ENCODE measurements at regions not wholly inside any gene's neighbourhood (a gene's known extent, or its start where the extent isn't known, plus 50 kb on each side); places are given as distances from the start of the nearest gene placed in this dataset.
"Not testable (repeated sequence)": the region's sequence is repeated elsewhere in the genome, so short reads cannot be mapped to it uniquely, and the experiment has no call there.

GRCh38 chr3:35215525-35216500 is 423.5 kb upstream of the ARPP21 start:
- H3K4me3 ChIP-seq (ENCODE audit: low read depth, low read length), result no peak overlapping the region
- no peak for DNase-seq (ENCODE audit: low read depth)

DNA sequence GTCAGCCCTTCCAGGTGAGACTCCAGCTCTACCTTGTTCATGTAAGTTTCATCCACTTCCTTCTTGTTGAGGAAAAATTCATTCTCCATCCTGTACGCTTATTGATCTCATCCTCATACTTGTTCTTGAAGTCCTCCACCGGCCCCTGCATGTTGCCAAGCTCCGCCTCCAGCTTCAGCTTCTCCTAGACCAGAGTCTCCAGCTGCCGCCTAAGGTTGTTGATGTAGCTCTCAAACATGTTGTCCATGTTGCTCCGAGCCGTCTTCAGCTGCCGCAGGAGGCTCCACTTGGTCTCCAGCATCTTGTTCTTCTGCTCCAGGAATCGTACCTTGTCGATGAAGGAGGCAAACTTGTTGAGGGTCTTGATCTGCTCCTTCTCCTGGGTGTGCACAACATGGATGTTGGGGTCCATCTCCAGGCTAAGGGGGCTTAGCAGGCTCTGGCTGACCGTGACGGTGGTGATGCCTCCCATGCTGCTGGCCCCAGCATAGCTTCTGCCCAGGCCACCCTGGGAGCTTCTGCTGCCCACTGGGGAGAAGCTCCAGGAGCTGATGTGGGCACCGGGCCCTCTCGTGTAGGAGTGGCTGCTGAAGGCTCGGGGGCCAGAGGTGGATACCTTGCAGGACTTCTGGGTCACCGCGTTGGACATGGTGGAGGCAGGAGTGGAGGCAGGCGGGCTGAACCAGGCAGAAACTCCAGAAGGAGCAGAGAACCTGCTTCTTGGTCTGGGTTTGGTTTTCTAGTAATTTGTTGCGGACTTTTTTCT is 422.6 kb upstream of the ARPP21 start:
- DNase-seq (ENCODE audit: low read depth), result no peak
- no peak overlapping the region for H3K4me3 ChIP-seq (ENCODE audit: low read depth, low read length)

GRCh38 chr3:35223632-35224394 is 415.5 kb upstream of the ARPP21 start:
- no peak for DNase-seq (ENCODE audit: low read depth)
- no peak overlapping the region for H3K4me3 ChIP-seq (ENCODE audit: low read depth, low read length)

DNA sequence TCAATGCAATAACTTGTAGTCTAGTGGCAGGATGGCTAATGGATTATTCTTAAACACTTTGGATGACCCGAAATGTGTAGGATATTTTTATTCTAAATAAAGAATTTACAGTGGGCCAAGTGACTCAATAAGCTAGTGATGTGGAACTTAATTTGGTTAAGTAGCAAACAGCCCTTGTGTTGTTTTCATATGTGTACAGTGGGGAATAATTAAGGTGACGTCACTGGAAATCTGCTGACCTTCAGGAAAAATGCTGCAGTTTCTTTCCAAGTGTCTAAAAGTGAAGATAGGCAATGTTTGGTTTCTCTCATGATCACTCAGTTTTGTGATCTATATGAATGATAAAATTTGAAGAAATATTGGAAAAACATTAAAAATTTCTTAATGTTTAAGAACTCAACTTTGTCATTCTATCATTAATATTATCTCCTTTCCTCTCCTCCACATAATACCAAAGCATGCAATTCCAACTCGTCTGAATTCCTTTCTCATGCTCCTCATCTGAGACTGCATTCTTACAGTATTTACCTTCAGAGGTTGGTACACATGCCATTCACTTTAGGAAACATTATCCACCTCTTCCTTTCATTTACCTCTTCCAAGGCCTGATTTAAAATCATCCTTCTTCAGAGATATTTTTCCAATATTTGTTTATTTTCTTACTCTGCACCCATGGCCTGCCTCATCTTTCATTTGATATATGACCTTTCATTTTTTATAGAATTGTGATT is 414.6 kb upstream of the ARPP21 start:
- no peak for DNase-seq (ENCODE audit: low read depth)
- H3K4me3 ChIP-seq (ENCODE audit: low read depth, low read length), result no peak overlapping the region

DNA sequence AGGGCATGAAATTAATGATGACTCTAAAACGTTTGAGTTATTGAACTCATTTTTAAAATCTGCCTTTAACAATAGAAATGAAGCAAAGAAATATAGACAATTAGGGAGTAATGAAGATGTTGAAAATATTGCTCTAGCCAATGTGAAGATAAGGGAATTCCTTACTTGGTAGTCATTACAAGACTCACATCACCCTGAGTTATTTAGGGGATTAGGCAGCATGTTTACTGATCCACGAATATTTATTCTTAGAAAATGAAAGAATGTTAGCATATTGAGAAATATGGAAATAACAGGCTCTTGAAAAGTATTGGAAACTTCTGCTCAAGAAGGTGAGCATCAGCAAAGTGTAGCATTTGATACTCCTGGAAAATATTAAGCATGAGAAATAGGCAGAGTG is 398.1 kb upstream of the ARPP21 start:
- no peak overlapping the region for H3K4me3 ChIP-seq (ENCODE audit: low read depth, low read length)
- no peak for DNase-seq (ENCODE audit: low read depth)

DNA sequence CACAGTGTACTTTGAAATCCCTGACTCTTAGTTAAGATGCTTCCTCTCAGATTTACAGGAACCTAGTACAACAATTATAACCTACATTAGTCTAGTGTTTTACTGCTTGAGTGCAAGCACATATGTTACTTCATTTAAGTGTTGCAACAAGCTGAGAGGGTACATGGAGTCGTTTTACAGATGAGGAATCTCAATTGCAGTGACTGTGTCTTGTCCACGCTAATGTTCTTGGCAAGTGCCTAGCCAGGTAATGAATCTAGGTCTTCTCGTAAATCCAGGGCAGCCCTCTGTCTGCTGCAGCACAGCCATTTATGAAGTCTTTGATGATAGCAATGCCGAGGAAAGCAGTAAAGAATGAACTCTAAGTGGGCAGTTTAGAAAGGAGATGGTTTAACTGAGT is 384.4 kb upstream of the ARPP21 start:
- H3K4me3 ChIP-seq (ENCODE audit: low read depth, low read length), result no peak overlapping the region
- DNase-seq (ENCODE audit: low read depth), result no peak

DNA sequence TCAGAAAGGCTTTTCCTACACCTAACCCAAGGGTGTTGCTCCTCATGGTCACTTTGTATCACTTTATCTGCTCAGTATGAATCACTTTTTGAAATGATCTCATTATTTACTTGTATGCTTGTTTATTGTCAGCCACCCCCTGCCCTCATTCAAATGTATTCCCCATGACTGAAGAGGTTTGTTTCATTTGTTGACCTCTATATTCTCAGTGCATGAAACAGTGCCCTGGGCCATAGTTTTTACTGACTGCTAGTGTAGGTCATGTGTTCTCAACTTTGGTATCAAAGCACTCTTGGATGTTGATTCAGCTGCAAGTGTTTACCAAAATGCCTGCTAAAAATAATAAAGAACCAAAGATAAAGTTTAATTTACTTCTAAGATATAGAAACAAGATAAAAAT is 381.7 kb upstream of the ARPP21 start:
- DNase-seq (ENCODE audit: low read depth), result no peak
- H3K4me3 ChIP-seq (ENCODE audit: low read depth, low read length), result no peak overlapping the region

GRCh38 chr3:35262406-35262805 is 376.9 kb upstream of the ARPP21 start:
- DNase-seq (ENCODE audit: low read depth), result no peak
- H3K4me3 ChIP-seq (ENCODE audit: low read depth, low read length), result no peak overlapping the region

DNA sequence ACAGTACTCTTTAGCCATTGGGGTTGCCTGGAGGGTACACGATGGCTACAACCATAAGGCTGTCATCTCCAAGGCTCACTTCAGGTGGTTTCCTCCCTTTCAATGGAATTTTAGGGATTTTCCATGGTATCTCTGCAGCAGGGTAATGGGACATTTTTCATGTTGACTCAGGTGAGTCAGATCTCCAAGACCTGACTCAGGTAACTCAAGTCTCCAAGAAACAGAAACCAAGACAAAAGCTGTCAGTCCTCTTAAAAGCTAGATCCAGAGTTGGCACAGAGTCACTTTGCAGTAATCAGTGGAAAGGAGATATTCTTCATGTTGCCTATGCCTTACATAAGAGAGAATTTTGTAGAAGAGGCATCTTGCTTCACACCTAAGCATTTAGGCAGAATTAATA is 375.8 kb upstream of the ARPP21 start:
- no peak for DNase-seq (ENCODE audit: low read depth)
- no peak overlapping the region for H3K4me3 ChIP-seq (ENCODE audit: low read depth, low read length)

DNA sequence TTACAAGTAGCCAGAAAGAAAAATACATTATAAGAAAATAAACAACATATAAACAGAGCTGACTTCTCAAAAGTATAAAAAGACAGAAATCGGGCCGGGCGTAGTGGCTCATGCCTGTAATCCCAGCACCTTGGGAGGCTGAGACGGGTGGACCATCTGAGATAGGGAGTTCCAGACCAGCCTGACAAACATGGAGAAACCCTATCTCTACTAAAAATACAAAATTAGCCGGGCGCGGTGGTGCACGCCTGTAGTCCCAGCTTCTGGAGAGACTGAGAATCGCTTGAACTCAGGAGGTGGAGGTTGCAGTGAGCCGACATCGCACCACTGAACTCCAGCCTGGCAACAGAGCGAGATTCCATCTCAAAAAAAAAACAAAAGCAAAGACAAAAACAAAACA is 373.3 kb upstream of the ARPP21 start:
- not testable (repeated sequence) for H3K4me3 ChIP-seq (ENCODE audit: low read depth, low read length); DNase-seq (ENCODE audit: low read depth)

DNA sequence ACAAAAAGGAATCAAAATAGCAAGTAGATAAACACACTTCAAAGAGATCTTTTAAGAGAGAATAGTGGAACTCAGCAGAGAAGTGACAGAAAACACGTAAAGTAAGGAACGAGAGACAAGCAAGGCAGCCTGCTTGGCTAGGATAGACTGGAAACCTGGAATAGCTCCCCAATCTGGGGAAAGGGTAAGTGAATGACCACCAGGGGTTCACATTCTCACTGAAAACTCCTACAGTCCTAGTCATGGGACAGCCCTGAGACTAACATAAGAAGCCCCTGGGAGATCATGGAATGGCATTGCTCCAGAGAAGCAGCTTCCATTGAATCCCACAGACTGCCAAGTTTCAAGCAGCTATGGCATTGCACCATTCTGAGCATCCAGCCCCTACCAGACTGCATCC is 363.6 kb upstream of the ARPP21 start:
- DNase-seq (ENCODE audit: low read depth), result no peak
- H3K4me3 ChIP-seq (ENCODE audit: low read depth, low read length), result no peak overlapping the region

GRCh38 chr3:35276568-35276967 is 362.8 kb upstream of the ARPP21 start:
- no peak overlapping the region for H3K4me3 ChIP-seq (ENCODE audit: low read depth, low read length)

DNA sequence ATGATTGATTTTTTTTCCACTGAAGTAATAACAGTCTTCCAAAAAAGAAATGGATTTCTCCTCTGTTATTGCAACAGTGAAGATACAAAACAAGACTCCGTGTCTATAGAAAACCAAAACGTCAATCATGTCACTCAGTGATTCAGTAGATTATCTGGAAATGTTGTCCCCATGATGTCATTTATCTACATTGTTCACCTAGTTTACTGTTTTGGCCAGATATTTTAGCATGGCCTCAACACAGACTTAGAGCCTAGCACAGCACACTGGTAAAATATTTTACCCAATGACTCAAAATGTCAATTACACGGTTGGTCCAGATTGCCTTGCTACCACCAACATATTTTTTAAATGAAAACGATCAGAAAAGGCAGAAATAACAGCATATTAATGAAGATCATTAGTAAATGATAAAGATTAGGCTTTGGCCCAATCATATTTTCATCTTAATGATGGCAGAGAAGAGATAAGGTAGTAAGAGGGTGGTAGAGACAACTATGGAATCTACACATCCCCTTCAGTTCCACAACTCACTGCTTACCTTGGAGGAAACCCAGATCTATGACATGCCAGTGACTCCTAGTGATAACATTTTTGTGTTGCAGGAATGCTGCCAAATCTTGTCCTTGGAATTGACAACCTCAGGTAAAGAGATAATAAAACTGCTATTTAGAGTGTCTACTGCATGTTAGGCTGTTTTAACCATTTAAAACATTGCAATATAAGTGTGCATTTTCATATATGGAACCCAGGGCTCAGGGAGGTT is 347.7 kb upstream of the ARPP21 start:
- H3K4me3 ChIP-seq (ENCODE audit: low read depth, low read length), result no peak overlapping the region

More at GRCh38 chr3:35276568-35276967, 362.8 kb upstream of the ARPP21 start:
- DNase-seq (ENCODE audit: low read depth), result no peak

GRCh38 chr3:35292568-35292967 is 346.8 kb upstream of the ARPP21 start:
- no peak overlapping the region for H3K4me3 ChIP-seq (ENCODE audit: low read depth, low read length)

More for the DNA sequence above, 347.7 kb upstream of the ARPP21 start:
- DNase-seq (ENCODE audit: low read depth), result no peak

DNA sequence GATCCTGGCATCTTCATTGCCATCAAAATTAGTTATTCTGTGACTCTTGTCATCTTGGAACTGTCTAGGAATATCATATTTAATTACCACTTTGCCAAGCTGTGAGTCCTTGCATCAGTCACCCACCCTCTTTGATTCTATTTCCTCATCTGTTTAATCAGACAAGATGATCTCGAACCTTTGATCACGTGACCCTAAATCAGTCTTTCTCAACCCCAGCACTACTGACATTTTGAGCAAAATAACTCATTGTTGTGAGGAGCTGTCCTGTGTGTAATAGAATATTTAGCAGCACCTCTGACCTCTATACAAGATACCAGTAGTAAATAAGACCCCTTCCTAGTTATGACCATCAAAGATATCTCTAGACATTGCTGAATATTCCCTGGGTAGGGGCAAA is 343.4 kb upstream of the ARPP21 start:
- DNase-seq (ENCODE audit: low read depth), result no peak
- H3K4me3 ChIP-seq (ENCODE audit: low read depth, low read length), result no peak overlapping the region

More at GRCh38 chr3:35292568-35292967, 346.8 kb upstream of the ARPP21 start:
- DNase-seq (ENCODE audit: low read depth), result no peak

GRCh38 chr3:35296533-35296932 is 342.8 kb upstream of the ARPP21 start:
- DNase-seq (ENCODE audit: low read depth), result no peak

DNA sequence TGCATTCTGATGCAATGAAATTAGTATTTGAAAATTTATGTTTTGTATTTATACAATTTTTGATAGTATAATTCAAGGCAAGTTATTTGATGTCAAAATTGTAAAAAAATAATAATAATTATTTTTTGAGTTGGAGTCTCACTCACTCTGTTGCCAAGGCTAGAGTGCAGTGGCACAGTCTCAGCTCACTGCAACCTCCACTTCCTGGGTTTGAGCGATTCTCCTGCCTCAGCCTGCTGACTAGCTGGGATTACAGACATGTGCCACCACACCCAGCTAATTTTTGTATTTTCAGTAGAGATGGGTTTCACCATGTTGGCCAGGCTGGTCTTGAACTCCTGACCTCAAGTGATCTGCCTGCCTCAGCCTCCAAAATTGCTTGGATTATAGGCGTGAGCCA is 342.4 kb upstream of the ARPP21 start:
- H3K4me3 ChIP-seq (ENCODE audit: low read depth, low read length); DNase-seq (ENCODE audit: low read depth): not testable (repeated sequence)

More at GRCh38 chr3:35296533-35296932, 342.8 kb upstream of the ARPP21 start:
- H3K4me3 ChIP-seq (ENCODE audit: low read depth, low read length), result no peak overlapping the region

- H3K4me3 ChIP-seq (ENCODE audit: low read depth, low read length), result no peak overlapping the region
- no peak for DNase-seq (ENCODE audit: low read depth)
These were observed 333.9 kb upstream of the ARPP21 start for GRCh38 chr3:35305406-35305805.

All from skeletal muscle cell (primary cell).